BJ (cell line): ENCODE measurements at regions not wholly inside any gene's neighbourhood (a gene's known extent, or its start where the extent isn't known, plus 50 kb on each side); places are given as distances from the start of the nearest gene placed in this dataset.

ENCODE experiments used
- CTCF ChIA-PET: fragments of 350-600 bp; formaldehyde crosslinking; extraction: SDS; loops from one replicate; lab custom pipeline; 2021; ENCODE audit warnings: antibody characterized with exemption, inconsistent platforms; lab: Yijun Ruan, JAX
- POLR2A ChIA-PET: fragments of 300-600 bp; sonication (Branson Sonifier 250); formaldehyde crosslinking; extraction: SDS; loops from one replicate; lab custom pipeline; 2021; ENCODE audit warnings: antibody characterized with exemption; lab: Charles Lee
- DNase-seq: peaks from one replicate; pipeline ENCODE4 v3.0.0-alpha.2; 2011; ENCODE audit warnings: low read depth
- H3K27me3 ChIP-seq: 2 replicates; pipeline ENCODE4 v1.6.0; 2011; ENCODE audit warnings: low read length; ENCODE audit not compliant: control insufficient read depth, insufficient read depth
- H3K36me3 ChIP-seq: 2 replicates; pipeline ENCODE4 v1.5.1; 2011; ENCODE audit warnings: low read length; ENCODE audit not compliant: control insufficient read depth, insufficient read depth
- H3K4me3 ChIP-seq: 2 replicates; pipeline ENCODE4 v1.5.1; 2011; ENCODE audit warnings: low read depth, mild to moderate bottlenecking, control low read depth, low read length
- CTCF ChIP-seq: IDR thresholded peaks from 2 replicates; pipeline ENCODE4 v1.5.1; 2011; ENCODE audit warnings: low read depth, mild to moderate bottlenecking, control low read depth, inconsistent platforms, low read length, moderate library complexity; ENCODE audit not compliant: insufficient read depth

- CTCF ChIA-PET: no interaction called here
- DNase-seq: no peak
- POLR2A ChIA-PET: no interaction called here
- H3K36me3 ChIP-seq: no peaks in the 10 kb centered on the region
- no peak overlapping the region for H3K4me3 ChIP-seq
- TF ChIP-seq CTCF: no peak
- H3K27me3 ChIP-seq: no peaks in the 10 kb centered on the region
Measured at GRCh38 chr7:155901176-155901575, 88.9 kb upstream of the SHH start.

- Histone ChIP-seq H3K36me3 (no peaks in the 10 kb centered on the region), H3K4me3 (no peak overlapping the region), H3K27me3 (no peaks in the 10 kb centered on the region)
- DNase-seq: no peak
- POLR2A ChIA-PET: no interaction called here
- CTCF ChIA-PET: no interaction called here
- TF ChIP-seq CTCF: no peak
Measured at GRCh38 chr7:155899596-155899995, 87.3 kb upstream of the SHH start.

GRCh38 chr7:155897758-155898386 is 85.6 kb upstream of the SHH start:
- Histone ChIP-seq H3K27me3 (no peaks in the 10 kb centered on the region), H3K36me3 (no peaks in the 10 kb centered on the region), H3K4me3 (no peak overlapping the region)
- no peak for TF ChIP-seq CTCF
- ChIA-PET POLR2A (no interaction called here), CTCF (no interaction called here)
- no peak for DNase-seq

- ChIA-PET POLR2A (no interaction called here), CTCF (no interaction called here)
- no peaks in the 10 kb centered on the region for H3K27me3 ChIP-seq
- DNase-seq: no peak
- H3K4me3 ChIP-seq: no peak overlapping the region
- no peak for TF ChIP-seq CTCF
- H3K36me3 ChIP-seq: no peaks in the 10 kb centered on the region
Measured at GRCh38 chr7:155896531-155897263, 84.4 kb upstream of the SHH start.

GRCh38 chr7:155893664-155894063 is 81.4 kb upstream of the SHH start:
- POLR2A ChIA-PET: no interaction called here
- no peak for TF ChIP-seq CTCF
- no peak overlapping the region for H3K4me3 ChIP-seq
- DNase-seq: no peak
- no peaks in the 10 kb centered on the region for H3K27me3 ChIP-seq
- CTCF ChIA-PET: no interaction called here
- no peaks in the 10 kb centered on the region for H3K36me3 ChIP-seq
